Stomach (tissue), 8 donors: ENCODE measurements at regions not wholly inside any gene's neighbourhood (a gene's known extent, or its start where the extent isn't known, plus 50 kb on each side); places are given as distances from the start of the nearest gene placed in this dataset.

Source experiments
- DNase-seq, 2 donors: peaks; one replicate each; pipeline versions ENCODE4 v3.0.0 to v3.0.0-alpha.2; 2013 to 2019
- H3K27ac ChIP-seq, 5 donors: fragments of 200-600 bp in 4 of 5; sonication (generic) in 4 of 5; one replicate each; pipeline ENCODE4 v1.5.1; 2013 to 2019; ENCODE audit warnings: mild to moderate bottlenecking in 1 of 5, moderate library complexity in 1 of 5
- H3K27me3 ChIP-seq, 3 donors: fragments of 200-600 bp; sonication (generic); one replicate each; pipeline ENCODE4 v1.5.1; 2017 to 2019; ENCODE audit warnings: mixed run types in 1 of 3
- H3K36me3 ChIP-seq, 4 donors: fragments of 200-600 bp; sonication (generic); 1 replicate in 3 of 4; 2 replicates in 1 of 4; pipeline ENCODE4 v1.5.1; 2016 to 2019
- H3K4me1 ChIP-seq, 4 donors: fragments of 200-600 bp; sonication (generic); one replicate each; pipeline ENCODE4 v1.5.1; 2016 to 2019
- H3K4me3 ChIP-seq, 4 donors: fragments of 200-600 bp; sonication (generic) in 3 of 4; one replicate each; pipeline ENCODE4 v1.5.1; 2016 to 2019; ENCODE audit warnings: mild to moderate bottlenecking in 1 of 4
- H3K9me3 ChIP-seq, 4 donors: fragments of 200-600 bp; sonication (generic); one replicate each; pipeline ENCODE4 v1.5.1; 2016 to 2019
- CTCF ChIP-seq, 7 experiments: fragments of 450-650 bp in 4 of 7; fragments of 200-600 bp in 3 of 7; sonication (generic) in 3 of 7; IDR thresholded peaks; one replicate each; pipeline ENCODE4 v1.5.1; 2016 to 2019; ENCODE audit warnings: antibody characterized with exemption in 7 of 7, control low read depth in 2 of 7, mild to moderate bottlenecking in 1 of 7
- EP300 ChIP-seq: sonication (generic); formaldehyde crosslinking; IDR thresholded peaks from one replicate; pipeline ENCODE4 v1.6.1; 2017; ENCODE audit warnings: antibody characterized with exemption
- POLR2A ChIP-seq, 4 donors: fragments of 450-650 bp; IDR thresholded peaks; one replicate each; pipeline ENCODE4 v1.6.1; 2016; ENCODE audit warnings: antibody characterized with exemption in 4 of 4, control low read depth in 2 of 4, mild to moderate bottlenecking in 1 of 4, moderate library complexity in 1 of 4
- POLR2AphosphoS5 ChIP-seq, 3 donors: sonication (generic); formaldehyde crosslinking; IDR thresholded peaks; one replicate each; pipeline ENCODE4 v1.6.1; 2016; ENCODE audit warnings: antibody characterized with exemption in 3 of 3
- WGBS, 5 donors: extraction: QIAGEN DNeasy Blood & Tissue Kit in 3 of 5; methylation state at CpG; one replicate each; pipeline versions ENCODE4 v1.1.5 to v1.1.7; 2013 to 2018; 5-methylcytosine and 5-hydroxymethylcytosine counted together
- intact Hi-C: fragments of 100-400 bp; cut with DNase I; formaldehyde crosslinking; loops from one replicate; pipeline ENCODE4 v1.15.1; 2023; ENCODE audit warnings: low total_unique reads
- donor health status: healthy with polysubstance abuse.
- donor health status: Bipolar disorder and iron deficiency.
- donor health status: healthy.

- 8 to 26% (median 15%) methylated on average over 15 of the region's 15 CpGs for WGBS, 5 donors
- Histone ChIP-seq H3K27me3 (no peaks in the 10 kb centered on the region), H3K4me1 (peaks cover 65 to 75% (median 68%) of the 10 kb centered on the region in 4 donors), H3K9me3 (no peaks in the 10 kb centered on the region), H3K4me3 (no peak overlapping the region), H3K27ac (peak overlapping the region; percentile 50 to 93 (median 93)), H3K36me3 (no peaks in the 10 kb centered on the region)
- intact Hi-C loops, result loop anchor here (10.0 kb wide), 1 partner anchor 469 kb away; no protein-coding TSS in a partner anchor
- no peak for TF ChIP-seq CTCF (IDR thresholded peaks at IDR 0.05)
- no peak for TF ChIP-seq POLR2A (IDR thresholded peaks at IDR 0.05)
- no peak for TF ChIP-seq EP300
- TF ChIP-seq POLR2AphosphoS5 (IDR thresholded peaks at IDR 0.05), result peak in 2 of 3 donors; percentile 82 to 88
- DNase-seq, result peak; percentile 88 to 92
Measured at GRCh38 chr1:234963180-234963903, 165.3 kb downstream of the TOMM20 start.

GRCh38 chr1:234962340-234962989 is 166.2 kb downstream of the TOMM20 start:
- H3K4me3 ChIP-seq, result no peak overlapping the region
- H3K4me1 ChIP-seq, result peaks cover 74 to 81% (median 77%) of the 10 kb centered on the region in 4 donors
- 14 to 29% (median 20%) methylated on average over 9 of the region's 9 CpGs for WGBS, 5 donors
- no peaks in the 10 kb centered on the region for H3K9me3 ChIP-seq
- H3K27ac ChIP-seq, result peak overlapping the region; percentile 91 to 93 (median 93)
- DNase-seq, result peak in 1 of 2 donors; percentile 82
- H3K36me3 ChIP-seq, result no peaks in the 10 kb centered on the region
- intact Hi-C loops, result loop anchor here (10.0 kb wide), 1 partner anchor 468 kb away; no protein-coding TSS in a partner anchor
- TF ChIP-seq EP300 (no peak), POLR2AphosphoS5 (IDR thresholded peaks at IDR 0.05) (peak in 2 of 3 donors; percentile 27 to 69)
- H3K27me3 ChIP-seq, result no peaks in the 10 kb centered on the region

DNA sequence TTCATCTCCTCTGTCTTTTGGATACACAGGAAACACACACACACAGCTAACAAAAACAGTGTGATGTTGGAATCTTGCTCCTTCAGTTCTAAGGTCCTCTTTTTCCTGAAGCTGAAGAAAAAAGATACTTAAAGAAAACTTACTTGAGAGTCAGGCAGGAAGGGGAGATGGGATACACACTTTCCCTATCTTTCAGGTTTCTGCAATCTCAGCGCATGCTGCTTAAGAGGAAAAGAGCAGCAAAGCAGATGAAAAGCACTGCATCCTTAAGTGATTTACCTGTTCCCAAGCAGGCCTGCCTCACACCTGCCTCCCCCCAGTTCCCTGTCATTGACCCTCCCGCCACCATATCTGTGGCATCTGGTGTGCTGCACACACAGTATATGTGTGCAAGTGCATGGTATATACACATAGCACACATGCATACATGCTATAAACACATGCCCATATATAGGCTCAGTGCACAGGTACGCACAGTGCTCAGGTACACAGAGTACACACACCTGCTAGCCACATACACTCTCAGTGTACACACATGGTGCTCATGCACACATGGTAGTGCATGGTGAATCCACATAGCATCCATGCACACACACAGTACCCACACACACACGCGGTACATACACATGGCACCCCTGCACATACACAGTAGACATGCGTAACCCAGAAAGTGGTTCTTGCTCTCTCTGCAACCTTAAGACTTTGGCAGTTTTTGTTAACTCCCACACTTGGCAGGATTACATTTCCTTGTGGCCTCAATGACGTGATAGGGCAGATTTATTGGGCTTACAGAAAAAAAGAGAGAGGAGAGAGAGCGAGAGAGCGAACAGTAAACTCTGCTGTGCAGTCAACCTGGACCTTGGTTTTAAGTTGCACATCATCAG is 166.9 kb downstream of the TOMM20 start:
- DNase-seq, result peak in 1 of 2 donors; percentile 83
- no peaks in the 10 kb centered on the region for H3K9me3 ChIP-seq
- TF ChIP-seq EP300 (no peak), POLR2AphosphoS5 (IDR thresholded peaks at IDR 0.05) (peak; percentile 43 to 80 (median 71))
- no peaks in the 10 kb centered on the region for H3K27me3 ChIP-seq
- intact Hi-C loops, result loop anchor here (10.0 kb wide), 1 partner anchor 467 kb away; no protein-coding TSS in a partner anchor
- WGBS, 5 donors, result 24 to 34% (median 28%) methylated on average over 9 of the region's 9 CpGs
- peaks cover 79 to 88% (median 84%) of the 10 kb centered on the region in 4 donors for H3K4me1 ChIP-seq
- peak overlapping the region; percentile 91 to 93 (median 93) for H3K27ac ChIP-seq
- no peaks in the 10 kb centered on the region for H3K36me3 ChIP-seq
- no peak overlapping the region for H3K4me3 ChIP-seq

GRCh38 chr1:234960722-234961455 is 167.7 kb downstream of the TOMM20 start:
- H3K4me3 ChIP-seq, result no peak overlapping the region
- DNase-seq, result peak; percentile 78 to 92
- 24 to 53% (median 33%) methylated on average over 17 of the region's 17 CpGs for WGBS, 5 donors
- no peaks in the 10 kb centered on the region for H3K27me3 ChIP-seq
- no peaks in the 10 kb centered on the region for H3K36me3 ChIP-seq
- intact Hi-C loops, result loop anchor here (10.0 kb wide), 1 partner anchor 466 kb away; no protein-coding TSS in a partner anchor
- no peaks in the 10 kb centered on the region for H3K9me3 ChIP-seq
- peaks cover 87 to 96% (median 92%) of the 10 kb centered on the region in 4 donors for H3K4me1 ChIP-seq
- peak overlapping the region; percentile 91 to 93 (median 93) for H3K27ac ChIP-seq
- TF ChIP-seq POLR2AphosphoS5 (IDR thresholded peaks at IDR 0.05) (peak in 2 of 3 donors; percentile 85 to 87), POLR2A (IDR thresholded peaks at IDR 0.05) (no peak)
